Colonic mucosa (tissue), 4 donors: ENCODE measurements at regions not wholly inside any gene's neighbourhood (a gene's known extent, or its start where the extent isn't known, plus 50 kb on each side); places are given as distances from the start of the nearest gene placed in this dataset.
A peak's percentile ranks its signal among the peaks of the same experiment; 100 is the strongest.

Experiments
- DNase-seq: peaks from one replicate; pipeline ENCODE4 v3.0.0-alpha.2; 2020
- H3K27ac ChIP-seq: fragments of 200-600 bp; one replicate; pipeline ENCODE4 v1.8.0; 2021
- H3K27me3 ChIP-seq: fragments of 200-600 bp; one replicate; pipeline ENCODE4 v1.8.0; 2021
- H3K36me3 ChIP-seq: fragments of 200-600 bp; one replicate; pipeline ENCODE4 v1.8.0; 2021
- H3K4me1 ChIP-seq: fragments of 200-600 bp; one replicate; pipeline ENCODE4 v1.8.0; 2021; ENCODE audit warnings: mild to moderate bottlenecking
- H3K4me3 ChIP-seq: fragments of 200-600 bp; one replicate; pipeline ENCODE4 v1.8.0; 2021
- H3K9ac ChIP-seq, 2 donors: one replicate each; pipeline ENCODE4 v1.7.0; 2013; ENCODE audit warnings: control low read depth in 2 of 2, low read depth in 2 of 2, low read length in 2 of 2
- H3K9me3 ChIP-seq: fragments of 200-600 bp; one replicate; pipeline ENCODE4 v1.8.0; 2021
- intact Hi-C: fragments of 100-400 bp; cut with DNase I; formaldehyde crosslinking; loops from one replicate; pipeline ENCODE4 v1.14.1; 2022
- TF ChIP-seq, protein P1 (sequence below): fragments of 200-600 bp; IDR thresholded peaks from one replicate; pipeline ENCODE4 v1.8.0; 2022; ENCODE audit warnings: antibody characterized with exemption, mild to moderate bottlenecking
- donor health status: healthy.
- donor health status: DM: no; HTN: no; CAD: no.
- donor health status: DM: no; HTN: no; CAD: no.

DNA sequence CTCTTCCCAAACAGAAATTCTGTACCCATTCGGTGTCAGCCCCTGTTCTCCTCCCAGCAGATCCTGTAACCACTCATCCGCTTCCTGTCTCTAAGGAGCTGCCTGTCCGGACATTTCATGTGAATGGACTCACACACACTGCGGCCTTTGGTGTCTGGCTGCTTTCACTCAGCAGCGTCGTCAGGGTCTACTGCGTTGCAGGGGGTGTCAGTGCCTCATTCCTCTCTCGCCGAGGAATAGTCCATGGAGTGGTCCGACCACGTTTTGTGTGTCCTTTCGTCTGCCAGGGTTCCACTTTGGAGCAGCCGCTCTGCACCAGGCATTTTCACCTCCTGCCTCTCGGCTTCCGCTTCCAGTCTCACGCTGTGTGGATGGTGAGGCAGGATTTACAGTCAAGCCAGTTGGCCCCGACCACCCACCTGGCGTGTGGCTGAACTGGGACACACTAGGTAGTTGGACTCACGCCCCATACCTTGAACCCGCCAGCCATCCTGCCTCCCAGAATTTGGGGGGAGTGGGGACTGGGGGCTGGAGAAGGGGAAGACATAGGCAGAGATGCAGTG is 188.2 kb upstream of the CIBAR2 start:
- Histone ChIP-seq H3K4me3 (no peak overlapping the region), H3K27me3 (no peaks in the 10 kb centered on the region), H3K4me1 (peaks cover 7% of the 10 kb centered on the region), H3K9me3 (no peaks in the 10 kb centered on the region), H3K27ac (no peak overlapping the region), H3K36me3 (no peaks in the 10 kb centered on the region), H3K9ac (no peak overlapping the region)
- intact Hi-C loops, result no loop called here
- TF ChIP-seq, protein P1, sequence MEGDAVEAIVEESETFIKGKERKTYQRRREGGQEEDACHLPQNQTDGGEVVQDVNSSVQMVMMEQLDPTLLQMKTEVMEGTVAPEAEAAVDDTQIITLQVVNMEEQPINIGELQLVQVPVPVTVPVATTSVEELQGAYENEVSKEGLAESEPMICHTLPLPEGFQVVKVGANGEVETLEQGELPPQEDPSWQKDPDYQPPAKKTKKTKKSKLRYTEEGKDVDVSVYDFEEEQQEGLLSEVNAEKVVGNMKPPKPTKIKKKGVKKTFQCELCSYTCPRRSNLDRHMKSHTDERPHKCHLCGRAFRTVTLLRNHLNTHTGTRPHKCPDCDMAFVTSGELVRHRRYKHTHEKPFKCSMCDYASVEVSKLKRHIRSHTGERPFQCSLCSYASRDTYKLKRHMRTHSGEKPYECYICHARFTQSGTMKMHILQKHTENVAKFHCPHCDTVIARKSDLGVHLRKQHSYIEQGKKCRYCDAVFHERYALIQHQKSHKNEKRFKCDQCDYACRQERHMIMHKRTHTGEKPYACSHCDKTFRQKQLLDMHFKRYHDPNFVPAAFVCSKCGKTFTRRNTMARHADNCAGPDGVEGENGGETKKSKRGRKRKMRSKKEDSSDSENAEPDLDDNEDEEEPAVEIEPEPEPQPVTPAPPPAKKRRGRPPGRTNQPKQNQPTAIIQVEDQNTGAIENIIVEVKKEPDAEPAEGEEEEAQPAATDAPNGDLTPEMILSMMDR, result no peak
- no peak for DNase-seq

DNA sequence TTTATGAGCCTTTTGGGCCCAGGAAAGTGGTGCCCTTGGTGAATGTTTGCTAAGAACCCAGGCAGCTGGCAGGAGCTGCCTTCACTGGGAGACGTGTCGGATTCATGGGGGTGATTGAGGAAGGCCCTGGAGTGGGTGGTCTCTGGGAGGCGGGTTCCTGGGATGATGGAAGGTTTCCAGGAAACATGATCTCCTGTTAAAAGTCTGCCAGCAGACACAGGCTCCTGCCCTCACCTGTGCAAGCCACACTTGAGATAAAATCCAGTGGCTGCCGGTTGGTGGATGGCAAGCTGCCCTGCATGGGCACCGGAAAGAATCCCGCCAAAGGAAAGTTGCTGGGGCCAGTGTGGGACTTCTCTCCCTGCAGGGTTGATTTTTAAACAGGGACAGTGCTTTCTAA is 189.0 kb upstream of the CIBAR2 start:
- H3K9ac ChIP-seq, result no peak overlapping the region
- no peak overlapping the region for H3K27ac ChIP-seq

DNA sequence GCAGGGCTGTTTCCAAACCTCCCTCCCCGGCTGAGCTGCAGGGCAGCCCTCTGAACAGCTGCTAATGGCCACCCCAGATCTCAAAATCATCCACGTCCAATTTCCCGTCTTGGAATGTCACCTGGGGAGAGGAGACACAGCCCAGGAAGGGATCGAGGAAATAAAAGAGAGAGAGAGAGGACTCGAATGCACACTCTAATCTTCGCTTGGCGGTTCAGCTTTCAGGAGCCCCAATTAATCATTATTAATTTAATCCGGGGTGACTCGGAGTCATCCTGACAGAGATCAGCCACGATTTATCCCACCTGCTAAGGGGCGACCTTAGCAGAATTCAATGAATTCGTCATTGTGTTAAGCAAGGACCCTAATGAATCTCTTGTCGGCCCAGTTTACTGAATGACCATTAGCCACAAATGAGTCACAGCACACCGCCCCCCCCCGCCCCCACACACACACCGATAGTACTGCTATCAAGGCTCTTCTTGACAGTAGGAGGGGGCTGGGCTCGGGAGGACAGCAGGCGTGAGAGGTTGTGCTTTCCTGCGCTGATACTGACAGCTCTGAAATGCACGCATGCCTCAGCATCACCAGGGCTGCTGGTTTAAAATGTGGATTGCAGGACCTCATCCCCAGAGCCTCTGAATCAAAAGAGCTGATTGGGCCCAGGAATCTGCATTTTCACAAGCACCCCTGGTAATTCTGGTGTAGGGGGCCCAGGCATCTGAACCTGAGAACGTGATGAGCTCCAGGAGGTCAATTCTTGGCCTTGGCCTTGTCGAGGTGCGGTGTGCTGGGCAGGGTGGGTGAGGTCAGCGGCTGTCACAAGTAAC is 190.0 kb upstream of the CIBAR2 start:
- no peak for DNase-seq
- Histone ChIP-seq H3K4me3 (no peak overlapping the region), H3K36me3 (no peaks in the 10 kb centered on the region), H3K27ac (no peak overlapping the region), H3K9me3 (no peaks in the 10 kb centered on the region), H3K4me1 (peaks cover 12% of the 10 kb centered on the region), H3K27me3 (no peaks in the 10 kb centered on the region), H3K9ac (no peak overlapping the region)
- intact Hi-C loops, result no loop called here
- TF ChIP-seq, protein P1, result no peak

More for the DNA sequence above, 189.0 kb upstream of the CIBAR2 start:
- DNase-seq, result no peak
- Histone ChIP-seq H3K9me3 (no peaks in the 10 kb centered on the region), H3K4me3 (no peak overlapping the region), H3K27me3 (no peaks in the 10 kb centered on the region), H3K36me3 (no peaks in the 10 kb centered on the region), H3K4me1 (peaks cover 10% of the 10 kb centered on the region)
- TF ChIP-seq, protein P1, result no peak
- intact Hi-C loops, result no loop called here

DNA sequence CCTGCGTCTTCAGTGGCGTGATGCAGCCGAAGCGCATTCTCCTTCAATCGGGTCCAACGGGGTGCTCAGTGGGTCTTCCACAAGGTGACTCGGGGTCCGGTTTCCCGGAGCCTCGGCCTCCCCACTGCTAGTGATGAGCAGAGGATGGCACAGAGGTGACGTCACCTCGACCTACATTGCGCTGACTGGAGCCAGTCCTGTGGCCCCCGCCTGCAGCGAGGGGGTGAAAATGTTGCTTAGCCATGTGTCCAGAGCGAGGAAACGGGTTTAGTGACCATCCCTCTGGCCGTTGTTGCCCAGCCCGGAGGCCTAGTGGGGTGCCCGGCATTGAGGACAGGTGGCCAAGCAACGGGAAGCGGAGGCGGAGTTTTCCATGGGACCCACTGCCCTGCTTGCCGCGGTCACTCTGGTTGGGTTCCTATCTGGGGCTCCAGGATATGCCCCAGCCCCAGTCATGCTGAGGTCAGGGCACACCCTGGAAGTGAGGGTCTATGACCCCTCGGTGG is 190.6 kb upstream of the CIBAR2 start:
- peak overlapping the region in 1 of 2 donors; percentile 5 for H3K9ac ChIP-seq
- H3K27me3 ChIP-seq, result no peaks in the 10 kb centered on the region
- DNase-seq, result no peak
- H3K27ac ChIP-seq, result no peak overlapping the region
- H3K9me3 ChIP-seq, result no peaks in the 10 kb centered on the region
- intact Hi-C loops, result no loop called here
- peaks cover 12% of the 10 kb centered on the region for H3K4me1 ChIP-seq
- no peaks in the 10 kb centered on the region for H3K36me3 ChIP-seq
- H3K4me3 ChIP-seq, result no peak overlapping the region
- TF ChIP-seq, protein P1, result no peak

DNA sequence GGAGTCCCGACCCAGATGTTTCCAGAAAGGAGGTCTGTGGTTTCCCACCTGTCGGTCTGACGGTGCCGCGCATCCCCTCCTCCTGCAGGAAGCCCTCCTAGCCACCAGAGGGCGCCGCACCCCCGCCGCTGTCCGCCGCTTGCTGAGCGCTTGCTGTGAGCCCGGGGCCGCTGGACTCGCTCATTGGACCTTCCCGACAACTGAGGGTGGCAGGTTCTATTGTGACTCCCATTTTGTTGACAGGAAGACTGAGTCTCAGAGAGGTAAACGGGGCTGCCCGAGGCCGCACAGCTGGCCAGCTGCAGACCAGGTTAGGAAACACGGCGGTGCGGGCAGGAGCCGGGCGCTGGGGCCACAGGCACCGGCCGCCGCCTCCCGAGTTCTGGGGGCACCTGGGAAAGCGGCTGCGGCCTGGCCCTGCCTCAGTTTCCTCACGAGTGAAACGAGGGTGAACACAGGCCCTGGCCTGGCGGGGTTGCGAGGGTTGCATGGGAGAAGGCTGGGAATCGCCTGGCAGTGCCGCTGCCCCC is 191.1 kb upstream of the CIBAR2 start:
- Histone ChIP-seq H3K9me3 (no peaks in the 10 kb centered on the region), H3K36me3 (no peaks in the 10 kb centered on the region), H3K4me3 (no peak overlapping the region), H3K4me1 (peaks cover 12% of the 10 kb centered on the region), H3K27ac (no peak overlapping the region), H3K9ac (peak overlapping the region in 1 of 2 donors; percentile 5), H3K27me3 (no peaks in the 10 kb centered on the region)
- DNase-seq, result peak; percentile 63
- intact Hi-C loops, result no loop called here
- TF ChIP-seq, protein P1, result peak; percentile 90
